ENCODE measurements at regions not wholly inside any gene's neighbourhood (a gene's known extent, or its start where the extent isn't known, plus 50 kb on each side); places are given as distances from the start of the nearest gene placed in this dataset.

DNA sequence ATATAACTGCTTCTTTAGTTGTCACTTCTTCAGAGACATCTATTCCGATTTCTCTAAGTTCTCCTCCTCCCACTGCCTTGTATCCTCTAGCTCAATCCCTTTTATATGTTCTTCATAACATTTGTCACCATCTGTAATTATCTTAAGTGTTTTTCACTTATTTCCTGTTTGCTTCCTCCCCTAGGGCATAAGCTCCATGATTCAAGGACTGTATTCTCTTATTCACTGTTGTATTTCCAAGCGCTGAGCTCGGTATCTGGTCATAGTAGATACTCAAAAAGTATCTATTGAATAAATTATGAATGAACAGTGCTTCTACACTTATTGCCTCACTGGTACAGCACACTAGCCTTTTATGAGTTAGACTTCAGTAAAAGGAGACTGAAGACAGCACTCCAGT lies 109.0 kb upstream of the TMPO start:
- TF ChIP-seq, protein P1, sequence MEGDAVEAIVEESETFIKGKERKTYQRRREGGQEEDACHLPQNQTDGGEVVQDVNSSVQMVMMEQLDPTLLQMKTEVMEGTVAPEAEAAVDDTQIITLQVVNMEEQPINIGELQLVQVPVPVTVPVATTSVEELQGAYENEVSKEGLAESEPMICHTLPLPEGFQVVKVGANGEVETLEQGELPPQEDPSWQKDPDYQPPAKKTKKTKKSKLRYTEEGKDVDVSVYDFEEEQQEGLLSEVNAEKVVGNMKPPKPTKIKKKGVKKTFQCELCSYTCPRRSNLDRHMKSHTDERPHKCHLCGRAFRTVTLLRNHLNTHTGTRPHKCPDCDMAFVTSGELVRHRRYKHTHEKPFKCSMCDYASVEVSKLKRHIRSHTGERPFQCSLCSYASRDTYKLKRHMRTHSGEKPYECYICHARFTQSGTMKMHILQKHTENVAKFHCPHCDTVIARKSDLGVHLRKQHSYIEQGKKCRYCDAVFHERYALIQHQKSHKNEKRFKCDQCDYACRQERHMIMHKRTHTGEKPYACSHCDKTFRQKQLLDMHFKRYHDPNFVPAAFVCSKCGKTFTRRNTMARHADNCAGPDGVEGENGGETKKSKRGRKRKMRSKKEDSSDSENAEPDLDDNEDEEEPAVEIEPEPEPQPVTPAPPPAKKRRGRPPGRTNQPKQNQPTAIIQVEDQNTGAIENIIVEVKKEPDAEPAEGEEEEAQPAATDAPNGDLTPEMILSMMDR (conservative IDR thresholded peaks at IDR 0.05; ENCODE audit: low read length), result no peak
- no peak for TF ChIP-seq EZH2phosphoT487 (IDR thresholded peaks at IDR 0.05; ENCODE audit: borderline replicate concordance, low read depth, low read length)
